PC-9 (cell line): ENCODE measurements at regions not wholly inside any gene's neighbourhood (a gene's known extent, or its start where the extent isn't known, plus 50 kb on each side); places are given as distances from the start of the nearest gene placed in this dataset.

Experiments used
- EZH2 ChIP-seq: fragments of 200-600 bp; sonication (generic); IDR thresholded peaks from 2 replicates; pipeline ENCODE4 v1.8.0; 2017; ENCODE audit warnings: antibody characterized with exemption, low read depth
- TF ChIP-seq, protein P1 (sequence below): fragments of 200-600 bp; sonication (generic); conservative IDR thresholded peaks from 2 replicates; pipeline ENCODE4 v1.6.1; 2017; ENCODE audit warnings: mixed run types, antibody characterized with exemption, mild to moderate bottlenecking, moderate library complexity

DNA sequence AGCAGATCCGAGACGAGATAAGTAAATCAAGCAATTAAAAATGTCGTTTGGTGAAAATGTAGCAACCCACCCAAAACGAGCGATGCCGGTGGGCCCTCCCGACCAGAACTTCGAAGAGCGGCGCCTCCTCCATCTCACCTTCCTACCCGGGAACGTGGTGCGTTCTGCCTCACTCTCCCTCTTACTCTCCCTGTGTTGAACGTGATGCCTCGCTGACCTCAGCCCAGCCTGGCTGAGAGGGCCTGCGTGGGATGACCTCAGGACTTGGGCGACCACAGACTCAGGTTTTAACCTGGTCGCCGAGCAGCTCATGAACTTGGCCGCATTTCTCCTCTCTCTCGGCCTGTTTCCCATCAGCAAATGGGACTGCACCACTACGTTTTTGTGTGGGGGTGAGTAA is 69.7 kb upstream of the RPL38 start:
- TF ChIP-seq, protein P1, sequence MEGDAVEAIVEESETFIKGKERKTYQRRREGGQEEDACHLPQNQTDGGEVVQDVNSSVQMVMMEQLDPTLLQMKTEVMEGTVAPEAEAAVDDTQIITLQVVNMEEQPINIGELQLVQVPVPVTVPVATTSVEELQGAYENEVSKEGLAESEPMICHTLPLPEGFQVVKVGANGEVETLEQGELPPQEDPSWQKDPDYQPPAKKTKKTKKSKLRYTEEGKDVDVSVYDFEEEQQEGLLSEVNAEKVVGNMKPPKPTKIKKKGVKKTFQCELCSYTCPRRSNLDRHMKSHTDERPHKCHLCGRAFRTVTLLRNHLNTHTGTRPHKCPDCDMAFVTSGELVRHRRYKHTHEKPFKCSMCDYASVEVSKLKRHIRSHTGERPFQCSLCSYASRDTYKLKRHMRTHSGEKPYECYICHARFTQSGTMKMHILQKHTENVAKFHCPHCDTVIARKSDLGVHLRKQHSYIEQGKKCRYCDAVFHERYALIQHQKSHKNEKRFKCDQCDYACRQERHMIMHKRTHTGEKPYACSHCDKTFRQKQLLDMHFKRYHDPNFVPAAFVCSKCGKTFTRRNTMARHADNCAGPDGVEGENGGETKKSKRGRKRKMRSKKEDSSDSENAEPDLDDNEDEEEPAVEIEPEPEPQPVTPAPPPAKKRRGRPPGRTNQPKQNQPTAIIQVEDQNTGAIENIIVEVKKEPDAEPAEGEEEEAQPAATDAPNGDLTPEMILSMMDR: no peak
- no peak for TF ChIP-seq EZH2
